PFSK-1 (cell line): ENCODE measurements at regions not wholly inside any gene's neighbourhood (a gene's known extent, or its start where the extent isn't known, plus 50 kb on each side); places are given as distances from the start of the nearest gene placed in this dataset.

Source experiments
- POLR2AphosphoS5 ChIP-seq: IDR thresholded peaks from 2 replicates; pipeline ENCODE4 v1.6.1; 2012; ENCODE audit warnings: low read depth, mild to moderate bottlenecking, control low read depth, low read length, moderate library complexity
- SIN3A ChIP-seq: IDR thresholded peaks from 2 replicates; pipeline ENCODE4 v1.6.1; 2012; ENCODE audit warnings: mild to moderate bottlenecking, low read length, moderate library complexity, borderline replicate concordance; ENCODE audit not compliant: insufficient read depth
- TAF1 ChIP-seq: IDR thresholded peaks from 2 replicates; pipeline ENCODE4 v1.6.1; 2012; ENCODE audit warnings: low read length, control low read depth, borderline replicate concordance; ENCODE audit not compliant: insufficient read depth
- TF ChIP-seq, protein P1 (sequence below), 2 experiments: IDR thresholded peaks; 2 replicates each; pipeline versions ENCODE4 v1.6.1 to v1.8.0; 2011 to 2012; ENCODE audit warnings: low read depth in 2 of 2, low read length in 2 of 2, control low read depth in 1 of 2, inconsistent platforms in 1 of 2, mild to moderate bottlenecking in 1 of 2, moderate library complexity in 1 of 2; ENCODE audit not compliant: insufficient read depth in 1 of 2

DNA sequence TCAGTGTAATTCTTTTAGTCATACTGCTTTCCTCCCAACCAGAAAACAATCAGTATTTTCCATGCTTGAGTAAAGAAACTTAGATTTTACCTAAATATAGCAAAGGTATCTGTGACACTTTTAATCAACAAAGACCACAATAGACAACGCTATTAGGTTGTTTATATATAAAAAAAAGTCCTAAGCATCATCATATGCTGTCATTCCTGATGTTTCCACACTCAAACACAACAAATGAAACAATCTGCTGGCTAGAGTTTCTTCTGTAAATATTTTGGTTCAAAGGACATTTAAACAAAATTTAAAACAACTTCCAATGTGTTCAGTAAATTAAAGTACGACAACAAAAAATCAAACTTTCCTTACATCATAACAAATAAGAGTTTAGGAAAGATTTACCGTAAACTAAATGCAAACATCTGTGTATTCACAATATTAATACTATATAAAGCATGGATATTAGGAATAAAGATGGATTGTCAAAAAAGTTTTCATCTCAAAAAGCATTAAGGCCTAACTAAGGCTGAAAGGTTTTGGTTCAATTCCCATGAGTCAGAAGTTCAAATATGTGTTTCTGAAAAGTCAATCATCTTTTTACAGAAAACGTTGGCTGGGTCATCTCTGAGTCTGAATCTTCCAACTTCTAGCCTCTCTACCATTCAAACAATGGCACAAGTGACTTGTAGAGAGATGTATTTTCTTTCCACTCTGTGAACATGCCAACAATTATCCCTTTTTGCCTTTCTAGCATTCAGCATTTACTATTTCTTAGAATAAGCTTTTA lies 157.1 kb downstream of the CRPPA start:
- TF ChIP-seq, protein P1, sequence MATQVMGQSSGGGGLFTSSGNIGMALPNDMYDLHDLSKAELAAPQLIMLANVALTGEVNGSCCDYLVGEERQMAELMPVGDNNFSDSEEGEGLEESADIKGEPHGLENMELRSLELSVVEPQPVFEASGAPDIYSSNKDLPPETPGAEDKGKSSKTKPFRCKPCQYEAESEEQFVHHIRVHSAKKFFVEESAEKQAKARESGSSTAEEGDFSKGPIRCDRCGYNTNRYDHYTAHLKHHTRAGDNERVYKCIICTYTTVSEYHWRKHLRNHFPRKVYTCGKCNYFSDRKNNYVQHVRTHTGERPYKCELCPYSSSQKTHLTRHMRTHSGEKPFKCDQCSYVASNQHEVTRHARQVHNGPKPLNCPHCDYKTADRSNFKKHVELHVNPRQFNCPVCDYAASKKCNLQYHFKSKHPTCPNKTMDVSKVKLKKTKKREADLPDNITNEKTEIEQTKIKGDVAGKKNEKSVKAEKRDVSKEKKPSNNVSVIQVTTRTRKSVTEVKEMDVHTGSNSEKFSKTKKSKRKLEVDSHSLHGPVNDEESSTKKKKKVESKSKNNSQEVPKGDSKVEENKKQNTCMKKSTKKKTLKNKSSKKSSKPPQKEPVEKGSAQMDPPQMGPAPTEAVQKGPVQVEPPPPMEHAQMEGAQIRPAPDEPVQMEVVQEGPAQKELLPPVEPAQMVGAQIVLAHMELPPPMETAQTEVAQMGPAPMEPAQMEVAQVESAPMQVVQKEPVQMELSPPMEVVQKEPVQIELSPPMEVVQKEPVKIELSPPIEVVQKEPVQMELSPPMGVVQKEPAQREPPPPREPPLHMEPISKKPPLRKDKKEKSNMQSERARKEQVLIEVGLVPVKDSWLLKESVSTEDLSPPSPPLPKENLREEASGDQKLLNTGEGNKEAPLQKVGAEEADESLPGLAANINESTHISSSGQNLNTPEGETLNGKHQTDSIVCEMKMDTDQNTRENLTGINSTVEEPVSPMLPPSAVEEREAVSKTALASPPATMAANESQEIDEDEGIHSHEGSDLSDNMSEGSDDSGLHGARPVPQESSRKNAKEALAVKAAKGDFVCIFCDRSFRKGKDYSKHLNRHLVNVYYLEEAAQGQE (IDR thresholded peaks at IDR 0.05; ENCODE audit: insufficient read depth in 1 of 2, low read depth in 2 of 2, low read length in 2 of 2) = no peak
- no peak for TF ChIP-seq POLR2AphosphoS5
- no peak for TF ChIP-seq SIN3A
- TF ChIP-seq TAF1 = no peak
